KMS-11 (cell line): ENCODE measurements at regions not wholly inside any gene's neighbourhood (a gene's known extent, or its start where the extent isn't known, plus 50 kb on each side); places are given as distances from the start of the nearest gene placed in this dataset.

Source experiments
- H2AFZ ChIP-seq: fragments of 200-600 bp; sonication (generic); 2 replicates; pipeline ENCODE4 v1.6.1; 2016; ENCODE audit warnings: antibody characterized with exemption, mixed run types, low read depth
- H3K27ac ChIP-seq: fragments of 200-600 bp; sonication (generic); 2 replicates; pipeline ENCODE4 v1.6.1; 2016; ENCODE audit warnings: mild to moderate bottlenecking, mixed run types
- H3K27me3 ChIP-seq: fragments of 200-600 bp; sonication (generic); 2 replicates; pipeline ENCODE4 v1.6.1; 2017; ENCODE audit warnings: mild to moderate bottlenecking, low read depth, mixed run types, moderate library complexity; ENCODE audit not compliant: insufficient read depth
- H3K36me3 ChIP-seq: fragments of 200-600 bp; sonication (generic); 2 replicates; pipeline ENCODE4 v1.6.1; 2017; ENCODE audit warnings: mild to moderate bottlenecking, mixed run types; ENCODE audit not compliant: insufficient read depth
- H3K4me1 ChIP-seq: fragments of 200-600 bp; sonication (generic); 2 replicates; pipeline ENCODE4 v1.6.1; 2016; ENCODE audit warnings: mild to moderate bottlenecking, low read depth, mixed run types; ENCODE audit not compliant: poor library complexity, severe bottlenecking
- H3K4me2 ChIP-seq: fragments of 200-600 bp; sonication (generic); 2 replicates; pipeline ENCODE4 v1.7.0; 2016; ENCODE audit warnings: mild to moderate bottlenecking, mixed run types
- H3K4me3 ChIP-seq: fragments of 200-600 bp; sonication (generic); IDR thresholded peaks from 2 replicates; pipeline ENCODE4 v1.6.1; 2017; ENCODE audit warnings: low read depth, low read length, mixed read lengths; ENCODE audit not compliant: insufficient read depth
- H3K79me2 ChIP-seq: fragments of 200-600 bp; sonication (generic); 2 replicates; pipeline ENCODE4 v1.6.1; 2016; ENCODE audit warnings: low read depth, mixed run types; ENCODE audit not compliant: insufficient read depth
- H3K9ac ChIP-seq: fragments of 200-600 bp; sonication (generic); 2 replicates; pipeline ENCODE4 v1.6.1; 2016; ENCODE audit warnings: mild to moderate bottlenecking, mixed run types
- H4K20me1 ChIP-seq: fragments of 200-600 bp; sonication (generic); 2 replicates; pipeline ENCODE4 v1.6.1; 2016; ENCODE audit warnings: mild to moderate bottlenecking, mixed run types; ENCODE audit not compliant: insufficient read depth
- TF ChIP-seq, protein P1 (sequence below): fragments of 200-600 bp; sonication (generic); conservative IDR thresholded peaks from 2 replicates; pipeline ENCODE4 v1.6.1; 2017; ENCODE audit warnings: low read depth, mild to moderate bottlenecking, antibody characterized with exemption, low read length, moderate library complexity, mixed read lengths

GRCh38 chr3:104933972-104934371 is 432.7 kb upstream of the ALCAM start:
- Histone ChIP-seq H3K27me3 (no peaks in the 10 kb centered on the region), H3K4me1 (no peaks in the 10 kb centered on the region), H2AFZ (no peak overlapping the region), H3K4me2 (no peak overlapping the region), H4K20me1 (no peaks in the 10 kb centered on the region), H3K27ac (no peak overlapping the region), H3K79me2 (no peaks in the 10 kb centered on the region), H3K36me3 (no peaks in the 10 kb centered on the region), H3K4me3 (no peak overlapping the region), H3K9ac (no peak overlapping the region)
- TF ChIP-seq, protein P1, sequence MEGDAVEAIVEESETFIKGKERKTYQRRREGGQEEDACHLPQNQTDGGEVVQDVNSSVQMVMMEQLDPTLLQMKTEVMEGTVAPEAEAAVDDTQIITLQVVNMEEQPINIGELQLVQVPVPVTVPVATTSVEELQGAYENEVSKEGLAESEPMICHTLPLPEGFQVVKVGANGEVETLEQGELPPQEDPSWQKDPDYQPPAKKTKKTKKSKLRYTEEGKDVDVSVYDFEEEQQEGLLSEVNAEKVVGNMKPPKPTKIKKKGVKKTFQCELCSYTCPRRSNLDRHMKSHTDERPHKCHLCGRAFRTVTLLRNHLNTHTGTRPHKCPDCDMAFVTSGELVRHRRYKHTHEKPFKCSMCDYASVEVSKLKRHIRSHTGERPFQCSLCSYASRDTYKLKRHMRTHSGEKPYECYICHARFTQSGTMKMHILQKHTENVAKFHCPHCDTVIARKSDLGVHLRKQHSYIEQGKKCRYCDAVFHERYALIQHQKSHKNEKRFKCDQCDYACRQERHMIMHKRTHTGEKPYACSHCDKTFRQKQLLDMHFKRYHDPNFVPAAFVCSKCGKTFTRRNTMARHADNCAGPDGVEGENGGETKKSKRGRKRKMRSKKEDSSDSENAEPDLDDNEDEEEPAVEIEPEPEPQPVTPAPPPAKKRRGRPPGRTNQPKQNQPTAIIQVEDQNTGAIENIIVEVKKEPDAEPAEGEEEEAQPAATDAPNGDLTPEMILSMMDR, result no peak

DNA sequence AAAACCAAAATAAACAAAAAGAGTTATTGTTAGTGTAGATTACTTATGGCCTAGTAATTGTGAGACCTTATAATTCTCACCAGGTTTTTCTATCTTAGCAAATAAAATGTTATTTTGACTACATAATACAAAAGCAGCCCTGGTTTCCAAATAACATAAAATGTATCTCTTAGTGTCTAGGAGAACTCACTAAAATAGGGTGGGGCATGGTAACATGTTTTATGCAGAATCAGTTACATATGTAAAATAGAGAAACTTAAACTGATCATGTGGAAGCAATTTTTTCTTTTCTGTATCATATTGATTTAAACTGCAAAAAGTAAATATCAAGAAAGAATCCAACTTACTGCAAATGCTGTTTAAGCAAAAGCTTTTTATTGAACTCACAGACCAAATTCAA is 431.1 kb upstream of the ALCAM start:
- H3K4me3 ChIP-seq, result no peak overlapping the region
- no peak overlapping the region for H3K4me2 ChIP-seq
- no peak overlapping the region for H3K9ac ChIP-seq
- H4K20me1 ChIP-seq, result no peaks in the 10 kb centered on the region
- H3K4me1 ChIP-seq, result no peaks in the 10 kb centered on the region
- no peaks in the 10 kb centered on the region for H3K27me3 ChIP-seq
- TF ChIP-seq, protein P1, result no peak
- H3K79me2 ChIP-seq, result no peaks in the 10 kb centered on the region
- no peak overlapping the region for H2AFZ ChIP-seq
- no peak overlapping the region for H3K27ac ChIP-seq
- H3K36me3 ChIP-seq, result no peaks in the 10 kb centered on the region

DNA sequence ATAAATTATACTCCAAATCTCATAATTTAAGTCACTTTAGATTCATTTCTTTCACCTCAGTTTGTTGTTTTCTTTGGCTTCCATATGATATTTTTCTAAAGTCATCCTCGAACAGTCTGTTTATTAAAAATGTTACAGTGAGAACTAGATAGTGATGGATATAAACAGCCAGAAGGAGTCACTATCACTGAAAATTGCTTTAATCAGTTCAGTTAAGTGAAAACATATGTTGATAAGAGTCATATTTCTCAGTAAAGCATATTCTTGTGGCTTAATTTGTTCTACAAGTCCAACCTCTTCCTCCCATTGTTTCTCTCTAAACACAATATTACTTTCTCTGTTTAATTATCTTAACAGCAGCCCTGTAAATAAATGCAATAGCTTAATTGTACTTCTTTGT is 427.5 kb upstream of the ALCAM start:
- no peak overlapping the region for H3K4me2 ChIP-seq
- H3K27ac ChIP-seq, result no peak overlapping the region
- H3K4me3 ChIP-seq, result no peak overlapping the region
- H3K9ac ChIP-seq, result no peak overlapping the region
- H4K20me1 ChIP-seq, result no peaks in the 10 kb centered on the region
- H3K4me1 ChIP-seq, result no peaks in the 10 kb centered on the region
- TF ChIP-seq, protein P1, result no peak
- H3K36me3 ChIP-seq, result no peaks in the 10 kb centered on the region
- H3K79me2 ChIP-seq, result no peaks in the 10 kb centered on the region
- no peak overlapping the region for H2AFZ ChIP-seq
- no peaks in the 10 kb centered on the region for H3K27me3 ChIP-seq

DNA sequence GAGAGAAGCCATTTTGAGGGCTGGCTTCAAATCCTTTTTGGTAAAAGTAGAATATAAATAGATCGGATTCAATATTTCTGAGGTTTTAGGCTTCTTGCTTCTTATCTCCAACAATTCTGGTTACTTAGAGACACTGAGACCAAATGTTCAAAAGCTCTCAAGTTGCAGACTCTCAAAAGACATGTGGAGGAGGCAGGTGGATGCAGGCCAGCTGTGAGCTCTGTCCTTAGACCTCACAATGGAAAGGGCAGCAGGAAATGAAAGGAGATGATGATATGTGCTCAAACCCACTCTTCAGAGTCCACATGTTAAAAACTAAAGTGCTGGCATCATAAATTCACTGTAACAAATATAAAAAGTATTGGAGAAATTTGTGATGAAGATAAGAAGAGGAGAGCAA is 424.9 kb upstream of the ALCAM start:
- no peak overlapping the region for H3K4me3 ChIP-seq
- H3K79me2 ChIP-seq, result no peaks in the 10 kb centered on the region
- H3K27me3 ChIP-seq, result no peaks in the 10 kb centered on the region
- no peaks in the 10 kb centered on the region for H4K20me1 ChIP-seq
- TF ChIP-seq, protein P1, result no peak
- no peaks in the 10 kb centered on the region for H3K36me3 ChIP-seq
- H2AFZ ChIP-seq, result no peak overlapping the region
- no peak overlapping the region for H3K27ac ChIP-seq
- H3K4me1 ChIP-seq, result no peaks in the 10 kb centered on the region
- no peak overlapping the region for H3K9ac ChIP-seq
- H3K4me2 ChIP-seq, result no peak overlapping the region

- TF ChIP-seq, protein P1, result no peak
- Histone ChIP-seq H3K27ac (no peak overlapping the region), H3K4me3 (no peak overlapping the region)
Observed at GRCh38 chr3:104943974-104944373, 422.7 kb upstream of the ALCAM start.

More at GRCh38 chr3:104943974-104944373, 422.7 kb upstream of the ALCAM start:
- H3K4me1 ChIP-seq, result no peaks in the 10 kb centered on the region
- no peaks in the 10 kb centered on the region for H4K20me1 ChIP-seq
- H3K79me2 ChIP-seq, result no peaks in the 10 kb centered on the region
- H3K9ac ChIP-seq, result no peak overlapping the region
- H3K27me3 ChIP-seq, result no peaks in the 10 kb centered on the region
- no peaks in the 10 kb centered on the region for H3K36me3 ChIP-seq
- H3K4me2 ChIP-seq, result no peak overlapping the region
- H2AFZ ChIP-seq, result no peak overlapping the region
